ENCODE measurements at regions not wholly inside any gene's neighbourhood (a gene's known extent, or its start where the extent isn't known, plus 50 kb on each side); places are given as distances from the start of the nearest gene placed in this dataset.
"Not testable (repeated sequence)": the region's sequence is repeated elsewhere in the genome, so short reads cannot be mapped to it uniquely, and the experiment has no call there.

DNA sequence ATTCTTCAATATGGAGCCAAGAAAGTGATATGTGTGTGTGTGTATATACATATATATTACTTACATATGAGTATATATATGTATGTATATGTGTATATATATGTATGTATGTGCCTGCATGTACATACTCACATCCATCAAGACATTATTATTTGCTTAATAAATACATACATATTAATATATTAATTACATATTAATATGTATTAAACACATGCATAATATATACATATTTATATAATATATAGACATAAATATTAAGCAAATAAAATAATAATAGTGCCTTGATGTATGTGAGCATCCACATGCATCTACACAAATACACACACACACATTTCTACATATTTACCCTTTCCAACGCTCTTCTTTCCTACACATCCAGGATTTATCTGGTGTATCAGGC, 88.7 kb upstream of the KCNMA1 start:
- no peak overlapping the region for H3K4me3 ChIP-seq (ENCODE audit: low read depth, low read length)
- H3K9me3 ChIP-seq: no peaks in the 10 kb centered on the region
- H3K27me3 ChIP-seq: no peaks in the 10 kb centered on the region
- TF ChIP-seq, protein P1, sequence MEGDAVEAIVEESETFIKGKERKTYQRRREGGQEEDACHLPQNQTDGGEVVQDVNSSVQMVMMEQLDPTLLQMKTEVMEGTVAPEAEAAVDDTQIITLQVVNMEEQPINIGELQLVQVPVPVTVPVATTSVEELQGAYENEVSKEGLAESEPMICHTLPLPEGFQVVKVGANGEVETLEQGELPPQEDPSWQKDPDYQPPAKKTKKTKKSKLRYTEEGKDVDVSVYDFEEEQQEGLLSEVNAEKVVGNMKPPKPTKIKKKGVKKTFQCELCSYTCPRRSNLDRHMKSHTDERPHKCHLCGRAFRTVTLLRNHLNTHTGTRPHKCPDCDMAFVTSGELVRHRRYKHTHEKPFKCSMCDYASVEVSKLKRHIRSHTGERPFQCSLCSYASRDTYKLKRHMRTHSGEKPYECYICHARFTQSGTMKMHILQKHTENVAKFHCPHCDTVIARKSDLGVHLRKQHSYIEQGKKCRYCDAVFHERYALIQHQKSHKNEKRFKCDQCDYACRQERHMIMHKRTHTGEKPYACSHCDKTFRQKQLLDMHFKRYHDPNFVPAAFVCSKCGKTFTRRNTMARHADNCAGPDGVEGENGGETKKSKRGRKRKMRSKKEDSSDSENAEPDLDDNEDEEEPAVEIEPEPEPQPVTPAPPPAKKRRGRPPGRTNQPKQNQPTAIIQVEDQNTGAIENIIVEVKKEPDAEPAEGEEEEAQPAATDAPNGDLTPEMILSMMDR (IDR thresholded peaks at IDR 0.05; ENCODE audit: low read depth, low read length): no peak
- DNase-seq: no peak
- H3K36me3 ChIP-seq: no peaks in the 10 kb centered on the region
- no peaks in the 10 kb centered on the region; the same call in 1 of the 2 replicates for H3K4me1 ChIP-seq

DNA sequence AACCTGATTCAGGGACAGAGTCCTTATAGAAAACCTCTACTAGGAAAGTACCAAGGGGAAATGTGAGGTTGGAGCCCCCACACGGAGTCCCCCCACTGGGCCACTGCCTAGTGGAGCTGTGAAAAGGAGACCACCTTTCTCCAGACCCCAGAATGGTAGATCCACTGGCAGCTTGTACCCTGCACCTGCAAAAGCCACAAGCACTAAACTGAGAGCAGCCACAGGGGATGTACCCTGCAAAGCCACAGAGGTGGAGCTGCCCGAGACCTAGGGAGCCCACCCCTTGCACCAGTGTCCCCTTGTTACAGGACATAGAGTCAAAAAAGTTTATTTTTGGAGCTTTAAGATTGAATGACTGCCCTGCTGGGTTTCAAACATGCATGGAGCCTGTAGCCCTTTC, 87.2 kb upstream of the KCNMA1 start:
- H3K4me3 ChIP-seq (ENCODE audit: low read depth, low read length): no peak overlapping the region
- H3K9me3 ChIP-seq: no peaks in the 10 kb centered on the region
- TF ChIP-seq, protein P1 (IDR thresholded peaks at IDR 0.05; ENCODE audit: low read depth, low read length): no peak
- no peak for DNase-seq
- H3K36me3 ChIP-seq: no peaks in the 10 kb centered on the region
- no peaks in the 10 kb centered on the region for H3K27me3 ChIP-seq
- no peaks in the 10 kb centered on the region; the same call in 1 of the 2 replicates for H3K4me1 ChIP-seq

DNA sequence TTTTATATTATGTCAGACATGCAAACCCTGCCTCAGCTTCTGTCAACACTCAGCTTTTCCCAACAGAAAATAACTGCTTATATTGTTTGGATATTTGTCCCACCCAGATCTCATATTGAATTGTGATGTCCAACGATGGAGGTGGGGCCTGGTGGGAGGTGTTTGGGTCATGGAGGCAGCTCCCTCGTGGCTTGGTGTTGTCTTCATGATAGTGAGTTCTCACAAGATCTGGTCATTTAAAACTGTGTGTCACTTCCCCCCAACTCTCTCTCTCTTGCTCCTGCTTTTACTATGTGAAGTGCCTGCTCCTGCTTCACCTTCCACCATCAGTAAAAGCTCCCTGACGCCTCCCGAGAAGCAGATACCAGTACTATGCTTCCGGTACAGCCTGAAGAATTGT, 85.8 kb upstream of the KCNMA1 start:
- DNase-seq: no peak
- TF ChIP-seq, protein P1 (IDR thresholded peaks at IDR 0.05; ENCODE audit: low read depth, low read length): no peak

DNA sequence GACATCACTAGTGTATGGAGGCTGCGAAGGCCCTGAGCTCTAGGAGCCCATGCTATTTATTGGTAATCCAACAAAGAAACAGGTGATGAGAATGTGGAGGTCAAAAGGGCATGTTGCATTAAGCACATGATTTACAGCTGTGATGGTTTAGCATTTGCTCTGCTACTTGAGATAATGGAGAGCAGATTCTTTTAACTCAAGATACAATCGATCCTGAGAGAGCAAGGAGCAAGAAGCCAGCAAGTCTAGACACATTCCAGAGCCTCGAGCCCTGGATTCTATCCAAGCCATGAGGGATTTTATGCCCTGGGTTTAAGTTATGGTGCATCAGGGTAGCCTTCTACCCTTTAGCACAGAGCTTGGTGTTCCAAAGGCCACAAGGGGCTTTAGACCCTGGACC, 85.3 kb upstream of the KCNMA1 start:
- not testable (repeated sequence) for H3K4me1 ChIP-seq; H3K9me3 ChIP-seq; H3K36me3 ChIP-seq; H3K27me3 ChIP-seq; H3K4me3 ChIP-seq (ENCODE audit: low read depth, low read length)
- peak; percentile 43 for DNase-seq

More for the DNA sequence above, 85.8 kb upstream of the KCNMA1 start:
- Histone ChIP-seq H3K36me3 (no peaks in the 10 kb centered on the region), H3K9me3 (no peaks in the 10 kb centered on the region), H3K27me3 (no peaks in the 10 kb centered on the region), H3K4me3 (ENCODE audit: low read depth, low read length) (no peak overlapping the region), H3K4me1 (peaks cover 6% of the 10 kb centered on the region)

DNA sequence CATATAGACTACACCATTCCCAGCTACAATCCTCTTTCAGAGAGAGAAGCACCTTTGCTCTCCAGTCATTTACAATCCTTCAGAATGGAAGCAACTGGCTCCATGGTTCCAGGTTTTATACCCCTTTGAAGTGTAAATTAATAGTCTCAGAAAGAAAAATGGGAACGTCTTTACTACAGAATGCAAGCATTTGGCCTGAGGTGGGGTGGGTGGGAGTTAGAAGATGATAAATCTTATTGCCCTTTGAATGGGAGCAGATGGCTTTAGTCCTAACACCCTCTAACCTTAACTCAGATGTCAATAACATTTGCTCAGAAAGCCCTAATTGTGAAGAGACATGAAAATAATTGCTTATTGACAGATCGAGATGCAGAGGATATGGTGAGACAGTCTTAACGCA, 84.2 kb upstream of the KCNMA1 start:
- no peak overlapping the region for H3K4me3 ChIP-seq (ENCODE audit: low read depth, low read length)
- no peaks in the 10 kb centered on the region for H3K9me3 ChIP-seq
- TF ChIP-seq, protein P1 (IDR thresholded peaks at IDR 0.05; ENCODE audit: low read depth, low read length): no peak
- DNase-seq: no peak
- no peaks in the 10 kb centered on the region for H3K27me3 ChIP-seq
- H3K4me1 ChIP-seq: peaks cover 6% of the 10 kb centered on the region
- no peaks in the 10 kb centered on the region for H3K36me3 ChIP-seq

DNA sequence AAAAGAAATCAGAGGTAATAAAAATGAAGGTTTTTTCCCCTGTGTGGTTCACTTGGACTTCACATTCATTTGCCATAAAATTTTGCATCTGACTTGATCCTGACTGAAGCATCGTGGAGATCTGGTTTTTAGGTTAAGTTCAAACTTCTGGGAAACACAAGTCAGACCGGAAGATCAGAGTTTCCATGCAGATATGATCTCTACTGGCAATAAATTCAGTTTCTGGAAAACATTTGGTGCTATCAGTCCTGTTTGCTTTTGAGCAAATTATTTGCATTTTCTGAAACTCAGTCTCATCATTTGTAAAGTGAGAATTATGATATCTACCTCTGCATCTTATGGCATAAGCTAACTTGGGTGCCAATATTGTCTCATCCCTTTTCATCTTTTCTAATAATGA, 81.3 kb upstream of the KCNMA1 start:
- H3K4me3 ChIP-seq (ENCODE audit: low read depth, low read length): no peak overlapping the region
- DNase-seq: no peak
- no peaks in the 10 kb centered on the region for H3K36me3 ChIP-seq
- no peaks in the 10 kb centered on the region for H3K27me3 ChIP-seq
- peaks cover 6% of the 10 kb centered on the region for H3K4me1 ChIP-seq
- TF ChIP-seq, protein P1 (IDR thresholded peaks at IDR 0.05; ENCODE audit: low read depth, low read length): no peak
- H3K9me3 ChIP-seq: no peaks in the 10 kb centered on the region

DNA sequence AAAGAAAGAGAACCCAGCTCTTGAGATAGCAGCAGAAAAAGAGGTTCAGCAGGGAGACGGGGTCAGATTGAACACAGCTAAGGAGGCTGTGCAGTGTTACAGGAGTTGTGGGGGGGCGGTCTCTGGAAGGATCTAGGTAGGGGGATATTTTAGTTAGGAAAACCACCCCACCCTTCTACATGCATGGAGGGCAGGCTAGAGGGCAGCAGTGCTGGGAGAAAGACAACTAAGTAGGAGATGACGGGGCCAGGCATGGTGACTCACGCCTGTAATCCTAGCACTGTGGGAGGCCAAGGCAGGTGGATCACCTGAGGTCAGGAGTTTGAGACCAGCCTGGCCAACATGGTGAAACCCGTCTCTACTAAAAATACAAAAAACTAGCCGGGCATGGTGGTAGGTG, 80.7 kb upstream of the KCNMA1 start:
- not testable (repeated sequence) for H3K4me3 ChIP-seq (ENCODE audit: low read depth, low read length); H3K4me1 ChIP-seq; H3K9me3 ChIP-seq; DNase-seq; H3K36me3 ChIP-seq; H3K27me3 ChIP-seq
